ENCODE measurements at regions not wholly inside any gene's neighbourhood (a gene's known extent, or its start where the extent isn't known, plus 50 kb on each side); places are given as distances from the start of the nearest gene placed in this dataset.

DNA sequence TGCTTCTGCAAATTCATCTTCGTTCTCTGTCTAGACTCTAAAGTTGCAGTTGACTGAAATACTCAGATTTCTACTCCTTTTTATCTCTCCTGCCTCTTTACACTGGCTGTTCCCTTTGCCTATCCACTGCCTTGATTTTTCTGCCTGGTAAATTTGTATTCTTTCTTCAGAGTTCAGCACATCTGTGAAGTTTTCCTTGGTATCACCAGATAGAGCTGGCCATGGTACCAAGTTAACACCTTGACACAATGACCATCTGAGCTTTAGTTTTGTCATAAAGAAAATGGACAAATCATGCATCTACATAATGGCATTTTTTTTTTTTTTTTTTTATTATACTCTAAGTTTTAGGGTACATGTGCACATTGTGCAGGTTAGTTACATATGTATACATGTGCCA lies 143.0 kb downstream of the PPP1R3A start:
- H2BK20ac ChIP-seq (ENCODE audit: low read depth, low read length), result no peak overlapping the region
- H3K27me3 ChIP-seq (ENCODE audit: control insufficient read depth, insufficient read depth, low read length), result no peaks in the 10 kb centered on the region
- H4K8ac ChIP-seq (ENCODE audit: low read depth in 2 of 2, low read length in 2 of 2), result no peak overlapping the region
- H3K4ac ChIP-seq (ENCODE audit: low read depth, low read length), result no peak overlapping the region
- no peak overlapping the region for H2BK120ac ChIP-seq (ENCODE audit: low read depth, low read length)
- no peaks in the 10 kb centered on the region for H3K9me3 ChIP-seq (ENCODE audit: control insufficient read depth, insufficient read depth, low read length)
- H3K9ac ChIP-seq (ENCODE audit: low read depth, low read length), result no peak overlapping the region
- H3K27ac ChIP-seq (ENCODE audit: insufficient read depth, low read length), result no peak overlapping the region
- no TSS peak for BruUV-seq (replicated peaks)
- no peak overlapping the region for H2AFZ ChIP-seq (replicated peaks; ENCODE audit: low read length, poor library complexity)
- H2AK5ac ChIP-seq (ENCODE audit: low read depth, low read length), result no peak overlapping the region
- ATAC-seq (ENCODE audit: low read depth), result no peak
- H3K79me1 ChIP-seq (ENCODE audit: low read depth in 1 of 2, low read length in 2 of 2), result no peaks in the 10 kb centered on the region
- no peak overlapping the region for H3K4me3 ChIP-seq (ENCODE audit: insufficient read depth, low read depth, low read length)
- H2AK9ac ChIP-seq (replicated peaks; ENCODE audit: low read depth, low read length, poor library complexity), result no peak overlapping the region
- 83% methylated on average over 1 of the region's 1 CpG; no CpG with 5 or more reads in 1 of the 2 experiments for WGBS, 2 experiments (ENCODE audit: extremely low coverage in 2 of 2, insufficient read length in 1 of 2)
- no peaks in the 10 kb centered on the region for H3K9me1 ChIP-seq (ENCODE audit: insufficient read depth, low read length)
- no peaks in the 10 kb centered on the region for H3K36me3 ChIP-seq (ENCODE audit: control insufficient read depth, insufficient read depth, low read length)
- H2BK5ac ChIP-seq (ENCODE audit: low read depth, low read length, poor library complexity, severe bottlenecking), result no peak overlapping the region
- CTCF ChIA-PET, result interaction anchor here (0.7 kb wide), 1 partner anchor 14 kb away, joined by 3 read pairs; no protein-coding TSS in a partner anchor
- no peak overlapping the region for H4K91ac ChIP-seq (ENCODE audit: insufficient read depth, low read depth, low read length)
- no peak overlapping the region for H3K18ac ChIP-seq (ENCODE audit: low read depth, low read length)
- no peak overlapping the region for H2BK15ac ChIP-seq (ENCODE audit: low read depth, low read length)
- H3K4me1 ChIP-seq (ENCODE audit: control insufficient read depth, insufficient read depth, low read length), result no peaks in the 10 kb centered on the region
- no peak overlapping the region for H4K5ac ChIP-seq (ENCODE audit: low read depth, low read length)
- POLR2A ChIA-PET (ENCODE audit: unreplicated experiment), result no interaction called here
- no peaks in the 10 kb centered on the region for H4K20me1 ChIP-seq (ENCODE audit: insufficient read depth, low read length)
- no peak overlapping the region for H3K56ac ChIP-seq (ENCODE audit: extremely low read depth, insufficient read depth, low read length)
- TF ChIP-seq, protein P1, sequence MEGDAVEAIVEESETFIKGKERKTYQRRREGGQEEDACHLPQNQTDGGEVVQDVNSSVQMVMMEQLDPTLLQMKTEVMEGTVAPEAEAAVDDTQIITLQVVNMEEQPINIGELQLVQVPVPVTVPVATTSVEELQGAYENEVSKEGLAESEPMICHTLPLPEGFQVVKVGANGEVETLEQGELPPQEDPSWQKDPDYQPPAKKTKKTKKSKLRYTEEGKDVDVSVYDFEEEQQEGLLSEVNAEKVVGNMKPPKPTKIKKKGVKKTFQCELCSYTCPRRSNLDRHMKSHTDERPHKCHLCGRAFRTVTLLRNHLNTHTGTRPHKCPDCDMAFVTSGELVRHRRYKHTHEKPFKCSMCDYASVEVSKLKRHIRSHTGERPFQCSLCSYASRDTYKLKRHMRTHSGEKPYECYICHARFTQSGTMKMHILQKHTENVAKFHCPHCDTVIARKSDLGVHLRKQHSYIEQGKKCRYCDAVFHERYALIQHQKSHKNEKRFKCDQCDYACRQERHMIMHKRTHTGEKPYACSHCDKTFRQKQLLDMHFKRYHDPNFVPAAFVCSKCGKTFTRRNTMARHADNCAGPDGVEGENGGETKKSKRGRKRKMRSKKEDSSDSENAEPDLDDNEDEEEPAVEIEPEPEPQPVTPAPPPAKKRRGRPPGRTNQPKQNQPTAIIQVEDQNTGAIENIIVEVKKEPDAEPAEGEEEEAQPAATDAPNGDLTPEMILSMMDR (conservative IDR thresholded peaks at IDR 0.05; ENCODE audit: low read depth, low read length), result no peak
- TF ChIP-seq, protein P2, sequence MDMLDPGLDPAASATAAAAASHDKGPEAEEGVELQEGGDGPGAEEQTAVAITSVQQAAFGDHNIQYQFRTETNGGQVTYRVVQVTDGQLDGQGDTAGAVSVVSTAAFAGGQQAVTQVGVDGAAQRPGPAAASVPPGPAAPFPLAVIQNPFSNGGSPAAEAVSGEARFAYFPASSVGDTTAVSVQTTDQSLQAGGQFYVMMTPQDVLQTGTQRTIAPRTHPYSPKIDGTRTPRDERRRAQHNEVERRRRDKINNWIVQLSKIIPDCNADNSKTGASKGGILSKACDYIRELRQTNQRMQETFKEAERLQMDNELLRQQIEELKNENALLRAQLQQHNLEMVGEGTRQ (IDR thresholded peaks at IDR 0.05; ENCODE audit: low read depth, low read length), result no peak
- TF ChIP-seq RAD21 (IDR thresholded peaks at IDR 0.05; ENCODE audit: low read length) (no peak), MAZ (IDR thresholded peaks at IDR 0.05; ENCODE audit: borderline replicate concordance, low read depth, low read length) (no peak), MXI1 (IDR thresholded peaks at IDR 0.05; ENCODE audit: borderline replicate concordance, low read depth, low read length) (no peak), BHLHE40 (IDR thresholded peaks at IDR 0.05; ENCODE audit: low read depth, low read length) (no peak)
- in situ Hi-C loops (cut with MboI; ENCODE audit: low sequenced_read_pairs), result no loop called here
- H3K14ac ChIP-seq (replicated peaks; ENCODE audit: low read depth, low read length), result 0 out of 2 replicates have a peak overlapping the region, but pooled peaks have one; percentile 41
- intact Hi-C loops (cut with micrococcal nuclease), result no loop called here
- dilution Hi-C loops (cut with HindIII; ENCODE audit: low sequenced_read_pairs, unreplicated experiment), result no loop called here
- H3K4me2 ChIP-seq (ENCODE audit: low read depth, low read length), result no peak overlapping the region
- H3K23ac ChIP-seq (ENCODE audit: low read depth, low read length), result no peak overlapping the region
- DNase-seq, result no peak

Data from IMR-90 (cell line).